ENCODE measurements at regions not wholly inside any gene's neighbourhood (a gene's known extent, or its start where the extent isn't known, plus 50 kb on each side); places are given as distances from the start of the nearest gene placed in this dataset.
"Not testable (repeated sequence)": the region's sequence is repeated elsewhere in the genome, so short reads cannot be mapped to it uniquely, and the experiment has no call there.

GRCh38 chr21:9647409-9647808 is 874.0 kb upstream of the TPTE start:
- H3K4me3 Mint-ChIP-seq; H3K27me3 Mint-ChIP-seq; H3K4me3 ChIP-seq (ENCODE audit: low read length); H3K27me3 ChIP-seq (ENCODE audit: insufficient read depth, low read length, poor library complexity, severe bottlenecking); H3K36me3 Mint-ChIP-seq; H3K36me3 ChIP-seq (ENCODE audit: insufficient read depth, low read length); DNase-seq; H3K4me1 Mint-ChIP-seq; POLR2A ChIA-PET; H3K27ac Mint-ChIP-seq; H3K9me3 ChIP-seq (ENCODE audit: low read length); CTCF ChIA-PET; H3K4me1 ChIP-seq (ENCODE audit: insufficient read depth, low read length); H3K27ac ChIP-seq (ENCODE audit: low read depth, low read length): not testable (repeated sequence)
- H3K9me3 Mint-ChIP-seq, result peaks cover 13 to 29% (median 16%) of the 10 kb centered on the region in 5 donors

GRCh38 chr21:9648331-9648730 is 873.1 kb upstream of the TPTE start:
- H3K27ac ChIP-seq (ENCODE audit: low read depth, low read length); H3K36me3 Mint-ChIP-seq; POLR2A ChIA-PET; DNase-seq; H3K4me3 ChIP-seq (ENCODE audit: low read length); H3K27me3 Mint-ChIP-seq; H3K4me1 Mint-ChIP-seq; H3K9me3 ChIP-seq (ENCODE audit: low read length); CTCF ChIA-PET; H3K27ac Mint-ChIP-seq; H3K27me3 ChIP-seq (ENCODE audit: insufficient read depth, low read length, poor library complexity, severe bottlenecking); H3K4me3 Mint-ChIP-seq; H3K4me1 ChIP-seq (ENCODE audit: insufficient read depth, low read length); H3K36me3 ChIP-seq (ENCODE audit: insufficient read depth, low read length): not testable (repeated sequence)
- H3K9me3 Mint-ChIP-seq, result peaks cover 13 to 35% (median 18%) of the 10 kb centered on the region in 5 donors

- POLR2A ChIA-PET, result not testable (repeated sequence)
Measured at GRCh38 chr21:9648947-9649720, 872.2 kb upstream of the TPTE start.

GRCh38 chr21:9652819-9653218 is 868.6 kb upstream of the TPTE start:
- H3K4me3 Mint-ChIP-seq; H3K4me3 ChIP-seq (ENCODE audit: low read length); CTCF ChIA-PET; POLR2A ChIA-PET; H3K4me1 Mint-ChIP-seq; H3K27me3 ChIP-seq (ENCODE audit: insufficient read depth, low read length, poor library complexity, severe bottlenecking); H3K36me3 Mint-ChIP-seq; DNase-seq; H3K27me3 Mint-ChIP-seq; H3K27ac ChIP-seq (ENCODE audit: low read depth, low read length); H3K4me1 ChIP-seq (ENCODE audit: insufficient read depth, low read length); H3K27ac Mint-ChIP-seq; H3K36me3 ChIP-seq (ENCODE audit: insufficient read depth, low read length); H3K9me3 ChIP-seq (ENCODE audit: low read length): not testable (repeated sequence)
- peaks cover 13 to 46% (median 33%) of the 10 kb centered on the region in 5 donors for H3K9me3 Mint-ChIP-seq

More at GRCh38 chr21:9648947-9649720, 872.2 kb upstream of the TPTE start:
- H3K36me3 Mint-ChIP-seq; H3K27me3 Mint-ChIP-seq; H3K4me3 ChIP-seq (ENCODE audit: low read length); CTCF ChIA-PET; H3K4me3 Mint-ChIP-seq; H3K9me3 ChIP-seq (ENCODE audit: low read length); H3K27me3 ChIP-seq (ENCODE audit: insufficient read depth, low read length, poor library complexity, severe bottlenecking); H3K36me3 ChIP-seq (ENCODE audit: insufficient read depth, low read length); H3K27ac ChIP-seq (ENCODE audit: low read depth, low read length); H3K4me1 ChIP-seq (ENCODE audit: insufficient read depth, low read length); H3K27ac Mint-ChIP-seq; H3K4me1 Mint-ChIP-seq; DNase-seq: not testable (repeated sequence)
- peaks cover 13 to 35% (median 18%) of the 10 kb centered on the region in 5 donors for H3K9me3 Mint-ChIP-seq

- H3K36me3 Mint-ChIP-seq; H3K4me3 ChIP-seq (ENCODE audit: low read length); H3K27ac Mint-ChIP-seq; H3K36me3 ChIP-seq (ENCODE audit: insufficient read depth, low read length); H3K9me3 ChIP-seq (ENCODE audit: low read length); H3K4me1 ChIP-seq (ENCODE audit: insufficient read depth, low read length); H3K4me1 Mint-ChIP-seq; H3K27me3 Mint-ChIP-seq; H3K27ac ChIP-seq (ENCODE audit: low read depth, low read length); H3K27me3 ChIP-seq (ENCODE audit: insufficient read depth, low read length, poor library complexity, severe bottlenecking); DNase-seq; CTCF ChIA-PET; POLR2A ChIA-PET; H3K4me3 Mint-ChIP-seq: not testable (repeated sequence)
- peaks cover 12 to 38% (median 26%) of the 10 kb centered on the region in 5 donors for H3K9me3 Mint-ChIP-seq
Measured at GRCh38 chr21:9655221-9655620, 866.2 kb upstream of the TPTE start.

GRCh38 chr21:9656455-9656854 is 864.9 kb upstream of the TPTE start:
- POLR2A ChIA-PET; H3K27ac ChIP-seq (ENCODE audit: low read depth, low read length); H3K9me3 ChIP-seq (ENCODE audit: low read length); CTCF ChIA-PET; H3K4me3 Mint-ChIP-seq; H3K36me3 Mint-ChIP-seq; H3K27me3 Mint-ChIP-seq; DNase-seq; H3K4me3 ChIP-seq (ENCODE audit: low read length); H3K36me3 ChIP-seq (ENCODE audit: insufficient read depth, low read length); H3K4me1 ChIP-seq (ENCODE audit: insufficient read depth, low read length); H3K27me3 ChIP-seq (ENCODE audit: insufficient read depth, low read length, poor library complexity, severe bottlenecking); H3K27ac Mint-ChIP-seq; H3K4me1 Mint-ChIP-seq: not testable (repeated sequence)
- H3K9me3 Mint-ChIP-seq, result peaks cover 9 to 34% (median 22%) of the 10 kb centered on the region in 5 donors

GRCh38 chr21:9657779-9658178 is 863.6 kb upstream of the TPTE start:
- H3K36me3 ChIP-seq (ENCODE audit: insufficient read depth, low read length); H3K27me3 Mint-ChIP-seq; H3K4me3 Mint-ChIP-seq; H3K4me3 ChIP-seq (ENCODE audit: low read length); H3K4me1 ChIP-seq (ENCODE audit: insufficient read depth, low read length); H3K27ac Mint-ChIP-seq; POLR2A ChIA-PET; H3K27ac ChIP-seq (ENCODE audit: low read depth, low read length); H3K9me3 ChIP-seq (ENCODE audit: low read length); H3K36me3 Mint-ChIP-seq; DNase-seq; H3K4me1 Mint-ChIP-seq; CTCF ChIA-PET; H3K27me3 ChIP-seq (ENCODE audit: insufficient read depth, low read length, poor library complexity, severe bottlenecking): not testable (repeated sequence)
- H3K9me3 Mint-ChIP-seq, result peaks cover 4 to 22% (median 21%) of the 10 kb centered on the region in 5 donors

- H3K27ac Mint-ChIP-seq; POLR2A ChIA-PET; DNase-seq; H3K9me3 ChIP-seq (ENCODE audit: low read length); H3K36me3 Mint-ChIP-seq; CTCF ChIA-PET; H3K4me1 Mint-ChIP-seq; H3K27me3 ChIP-seq (ENCODE audit: insufficient read depth, low read length, poor library complexity, severe bottlenecking); H3K27ac ChIP-seq (ENCODE audit: low read depth, low read length); H3K4me3 ChIP-seq (ENCODE audit: low read length); H3K36me3 ChIP-seq (ENCODE audit: insufficient read depth, low read length); H3K4me1 ChIP-seq (ENCODE audit: insufficient read depth, low read length); H3K27me3 Mint-ChIP-seq; H3K4me3 Mint-ChIP-seq: not testable (repeated sequence)
- H3K9me3 Mint-ChIP-seq, result peaks cover 4 to 22% (median 20%) of the 10 kb centered on the region in 5 donors
Measured at GRCh38 chr21:9659877-9660276, 861.5 kb upstream of the TPTE start.
